ENCODE measurements at regions not wholly inside any gene's neighbourhood (a gene's known extent, or its start where the extent isn't known, plus 50 kb on each side); places are given as distances from the start of the nearest gene placed in this dataset.

- no peaks in the 10 kb centered on the region for H3K9me3 Mint-ChIP-seq
- H3K27me3 Mint-ChIP-seq = peaks cover 40% of the 10 kb centered on the region
- H3K36me3 Mint-ChIP-seq = no peaks in the 10 kb centered on the region
- DNase-seq (ENCODE audit: extremely low spot score, unreplicated experiment) = no peak
- no peak overlapping the region for H3K27ac Mint-ChIP-seq
- H3K4me3 Mint-ChIP-seq = no peak overlapping the region
- no peaks in the 10 kb centered on the region for H3K4me1 Mint-ChIP-seq (ENCODE audit: unreplicated experiment)
- TF ChIP-seq CTCF (conservative IDR thresholded peaks at IDR 0.05) = no peak
These were observed 675.8 kb downstream of the HACE1 start for GRCh38 chr6:104183816-104184435.

- H3K9me3 Mint-ChIP-seq = no peaks in the 10 kb centered on the region
- H3K4me3 Mint-ChIP-seq = no peak overlapping the region
- peaks cover 42% of the 10 kb centered on the region for H3K27me3 Mint-ChIP-seq
- H3K27ac Mint-ChIP-seq = no peak overlapping the region
- TF ChIP-seq CTCF (conservative IDR thresholded peaks at IDR 0.05) = no peak
- H3K4me1 Mint-ChIP-seq (ENCODE audit: unreplicated experiment) = no peaks in the 10 kb centered on the region
- DNase-seq (ENCODE audit: extremely low spot score, unreplicated experiment) = no peak
- H3K36me3 Mint-ChIP-seq = no peaks in the 10 kb centered on the region
These were observed 676.9 kb downstream of the HACE1 start for GRCh38 chr6:104182811-104183210.

- Mint-ChIP-seq H3K4me1 (ENCODE audit: unreplicated experiment) (no peaks in the 10 kb centered on the region), H3K9me3 (no peaks in the 10 kb centered on the region), H3K27me3 (peaks cover 6% of the 10 kb centered on the region), H3K4me3 (no peak overlapping the region), H3K36me3 (no peaks in the 10 kb centered on the region), H3K27ac (no peak overlapping the region)
- no peak for DNase-seq (ENCODE audit: extremely low spot score, unreplicated experiment)
- no peak for TF ChIP-seq CTCF (conservative IDR thresholded peaks at IDR 0.05)
These were observed 686.1 kb downstream of the HACE1 start for GRCh38 chr6:104173668-104174067.

- no peak overlapping the region for H3K27ac Mint-ChIP-seq
- no peak for TF ChIP-seq CTCF (conservative IDR thresholded peaks at IDR 0.05)
These were observed 689.3 kb downstream of the HACE1 start for GRCh38 chr6:104170401-104170800.

GRCh38 chr6:104166055-104166668 lies 693.6 kb downstream of the HACE1 start:
- no peaks in the 10 kb centered on the region for H3K4me1 Mint-ChIP-seq (ENCODE audit: unreplicated experiment)
- no peaks in the 10 kb centered on the region for H3K27me3 Mint-ChIP-seq
- H3K27ac Mint-ChIP-seq = no peak overlapping the region
- peaks cover 9% of the 10 kb centered on the region for H3K9me3 Mint-ChIP-seq
- H3K36me3 Mint-ChIP-seq = no peaks in the 10 kb centered on the region
- no peak for TF ChIP-seq CTCF (conservative IDR thresholded peaks at IDR 0.05)
- no peak for DNase-seq (ENCODE audit: extremely low spot score, unreplicated experiment)
- no peak overlapping the region for H3K4me3 Mint-ChIP-seq

More at GRCh38 chr6:104170401-104170800, 689.3 kb downstream of the HACE1 start:
- Mint-ChIP-seq H3K27me3 (no peaks in the 10 kb centered on the region), H3K9me3 (peaks cover 9% of the 10 kb centered on the region), H3K36me3 (no peaks in the 10 kb centered on the region), H3K4me3 (no peak overlapping the region), H3K4me1 (ENCODE audit: unreplicated experiment) (no peaks in the 10 kb centered on the region)
- no peak for DNase-seq (ENCODE audit: extremely low spot score, unreplicated experiment)

Data from type B pancreatic cell (in vitro differentiated cells).